Adrenal gland (tissue), 5 donors: ENCODE measurements at regions not wholly inside any gene's neighbourhood (a gene's known extent, or its start where the extent isn't known, plus 50 kb on each side); places are given as distances from the start of the nearest gene placed in this dataset.
"Not testable (repeated sequence)": the region's sequence is repeated elsewhere in the genome, so short reads cannot be mapped to it uniquely, and the experiment has no call there.

Experiments
- CTCF ChIP-seq, 6 experiments: fragments of 450-650 bp in 4 of 6; fragments of 200-600 bp in 2 of 6; sonication (generic) in 1 of 6; IDR thresholded peaks; 1 replicate in 5 of 6; 2 replicates in 1 of 6; pipeline versions ENCODE4 v1.5.1 to v1.8.0; 2016 to 2021; ENCODE audit warnings: antibody characterized with exemption in 6 of 6, mild to moderate bottlenecking in 2 of 6, moderate library complexity in 1 of 6
- POLR2A ChIP-seq, 2 donors: fragments of 450-650 bp; IDR thresholded peaks; one replicate each; pipeline ENCODE4 v1.6.1; 2017; ENCODE audit warnings: antibody characterized with exemption in 2 of 2, mild to moderate bottlenecking in 2 of 2, moderate library complexity in 1 of 2
- donor health status: DM: no; HTN: no; CAD: no.

GRCh38 chr9:63776220-63776619 lies 1508.8 kb downstream of the FOXD4L5 start:
- TF ChIP-seq CTCF, POLR2A (IDR thresholded peaks at IDR 0.05): not testable (repeated sequence)
